SKM-1 (cell line): ENCODE measurements at regions not wholly inside any gene's neighbourhood (a gene's known extent, or its start where the extent isn't known, plus 50 kb on each side); places are given as distances from the start of the nearest gene placed in this dataset.

Experiments
- DNase-seq: peaks from one replicate; lab custom pipeline; 2025; ENCODE audit not compliant: unreplicated experiment; lab: John Stamatoyannopoulos, UW

DNA sequence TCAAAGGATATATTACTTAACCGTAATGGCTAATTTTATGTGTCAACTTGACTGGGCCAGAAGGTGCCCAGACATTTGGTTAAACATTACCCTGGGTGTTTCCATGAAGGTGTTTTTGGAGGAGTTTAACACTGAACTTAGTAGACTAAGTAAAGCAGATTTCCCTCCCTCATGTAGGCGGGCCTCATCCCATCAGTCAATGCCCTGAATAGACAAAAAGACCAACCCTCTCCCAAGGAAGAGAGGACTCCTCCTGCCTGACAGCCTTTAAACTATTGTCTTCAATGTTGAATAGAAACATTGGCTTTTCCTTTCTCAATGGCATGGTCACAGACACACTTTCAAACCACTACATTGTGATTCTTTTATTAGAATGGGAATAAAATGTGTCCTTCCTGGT, 121.9 kb downstream of the SETD4 start:
- no peak for DNase-seq

DNA sequence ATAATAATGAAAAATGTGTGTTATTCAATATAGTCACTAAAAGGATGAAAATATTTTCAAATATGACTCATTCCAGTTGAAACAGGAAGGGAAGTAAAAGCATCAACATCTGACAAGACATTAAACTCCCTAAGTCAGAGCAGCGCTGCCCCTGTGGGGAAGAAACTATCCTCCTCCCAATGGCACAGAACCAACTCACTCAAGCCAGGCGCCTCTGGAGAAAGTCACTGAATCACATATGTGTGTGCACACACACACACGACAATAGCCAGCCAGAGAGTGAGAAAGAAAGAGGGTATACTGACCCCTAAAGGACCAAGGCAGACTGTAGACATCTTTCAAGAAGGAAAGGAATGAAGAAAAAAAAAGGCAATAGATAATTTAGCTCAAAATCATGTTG, 126.9 kb downstream of the SETD4 start:
- peak; percentile 34 for DNase-seq

DNA sequence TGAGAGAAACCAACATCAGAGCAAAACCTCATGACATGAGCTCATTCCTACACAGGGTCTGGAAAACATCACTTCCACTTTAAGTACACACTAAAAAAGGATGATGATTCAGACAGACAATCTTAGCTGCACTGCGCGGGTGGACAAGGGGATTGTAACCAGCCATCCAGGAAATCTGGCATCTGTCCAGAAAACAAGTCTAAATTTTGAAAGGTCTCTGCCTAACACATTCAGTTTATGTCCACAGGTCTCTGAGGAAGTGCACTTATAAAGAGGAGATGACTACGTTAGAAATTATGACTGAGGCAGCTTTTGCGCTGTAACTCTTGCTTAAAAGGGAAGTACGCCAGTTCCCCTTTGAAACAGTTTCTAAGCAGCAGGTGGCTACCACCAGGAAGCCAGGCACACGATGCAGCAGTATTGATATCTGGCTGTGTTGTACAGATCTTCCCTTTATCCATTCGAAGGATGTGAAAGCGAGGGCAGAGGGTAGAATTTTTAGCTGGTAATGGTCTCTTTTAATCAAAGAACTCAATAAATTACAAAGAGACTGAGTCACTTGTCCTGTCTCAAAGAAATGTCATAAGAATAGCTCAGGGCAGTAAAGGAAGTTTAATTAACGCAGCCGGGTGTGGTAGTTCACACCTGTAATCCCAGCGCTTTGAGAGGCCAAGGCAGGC, 128.0 kb downstream of the SETD4 start:
- peak; percentile 98 for DNase-seq

DNA sequence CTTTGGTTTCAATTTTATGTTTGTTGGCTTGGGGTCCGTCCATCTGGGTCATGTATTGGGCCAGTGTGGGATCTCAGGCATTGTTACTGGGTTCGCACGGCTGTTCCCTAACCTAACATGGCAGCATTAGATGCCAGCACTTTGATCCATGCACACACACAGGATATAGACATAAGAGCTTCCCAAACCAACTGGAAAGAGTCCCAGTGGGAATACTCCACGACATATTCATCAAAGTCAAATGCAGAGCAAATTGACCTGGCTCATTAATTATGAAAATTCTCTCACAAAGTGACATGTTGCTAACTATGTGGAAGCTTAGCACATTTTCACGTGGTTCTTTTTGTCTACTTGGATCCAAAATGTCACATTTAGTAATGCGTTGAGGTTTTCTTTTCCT, 130.4 kb downstream of the SETD4 start:
- no peak for DNase-seq

DNA sequence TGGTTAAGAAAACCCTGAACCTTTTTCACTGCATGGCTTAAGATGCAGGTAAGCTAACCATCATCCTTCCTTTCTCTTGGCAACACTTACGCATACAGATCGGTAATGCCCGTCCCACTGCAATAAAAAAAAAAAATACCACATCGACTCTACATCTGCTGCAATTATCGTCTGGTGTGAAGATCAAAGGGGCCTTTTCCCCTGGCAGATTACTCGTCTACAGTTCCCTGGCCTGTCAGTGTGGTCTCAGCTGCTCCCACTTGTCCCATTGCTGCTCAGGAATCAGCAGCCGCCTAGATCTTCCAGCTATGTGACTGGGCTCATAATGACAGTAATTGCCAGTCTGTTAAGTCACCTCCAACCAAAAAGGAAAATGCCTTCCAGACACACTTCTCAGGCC, 133.1 kb downstream of the SETD4 start:
- DNase-seq = no peak

DNA sequence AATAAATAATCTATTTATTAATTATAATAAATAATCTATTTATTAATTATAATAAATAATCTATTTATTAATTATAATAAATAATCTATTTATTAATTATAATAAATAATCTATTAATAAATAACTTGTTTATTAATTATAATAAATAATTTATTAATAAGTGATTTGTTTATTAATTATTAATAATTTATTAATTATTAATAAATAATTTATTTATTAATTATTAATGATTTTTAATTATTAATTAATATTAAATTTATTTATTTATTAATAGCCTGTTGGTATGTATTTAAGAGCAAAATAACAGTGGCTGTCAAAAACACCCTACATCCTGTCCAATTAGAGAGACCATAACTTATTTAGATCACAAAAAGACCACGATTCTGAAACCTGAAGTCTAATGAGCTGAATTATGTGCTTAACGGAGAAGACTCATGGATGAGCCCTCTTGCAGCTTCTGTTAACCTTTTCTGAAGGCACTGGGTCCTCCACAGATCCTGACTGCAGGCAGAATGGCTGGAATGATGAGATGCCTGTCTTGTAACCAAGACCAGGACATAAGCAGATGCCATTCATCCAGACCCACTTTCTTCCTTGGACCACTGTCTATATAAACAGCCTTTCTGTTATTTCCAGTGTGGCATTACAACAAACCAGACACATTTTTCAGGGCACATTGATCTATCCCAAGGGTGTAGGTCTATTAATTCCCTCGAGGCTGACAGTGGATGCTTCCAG, 134.2 kb downstream of the SETD4 start:
- DNase-seq = no peak

DNA sequence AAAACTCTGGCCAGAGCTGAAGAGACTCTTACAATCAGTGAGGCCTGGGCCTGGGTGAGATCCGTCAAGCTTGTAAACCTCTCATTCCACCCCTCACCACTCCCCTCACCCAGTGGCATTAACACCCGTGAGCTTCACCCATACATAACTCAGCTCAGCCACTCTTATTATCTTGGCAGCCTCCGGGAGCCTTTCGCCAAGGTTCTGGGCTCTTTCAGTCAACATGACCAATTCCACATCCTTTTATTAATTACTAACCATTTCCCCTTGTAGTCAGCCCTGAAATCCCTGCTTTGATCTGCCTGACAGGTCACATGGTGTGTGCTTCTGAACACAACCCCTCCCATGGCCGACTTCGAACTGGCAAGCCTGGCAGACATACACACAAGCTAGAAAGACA, 134.8 kb downstream of the SETD4 start:
- no peak for DNase-seq

DNA sequence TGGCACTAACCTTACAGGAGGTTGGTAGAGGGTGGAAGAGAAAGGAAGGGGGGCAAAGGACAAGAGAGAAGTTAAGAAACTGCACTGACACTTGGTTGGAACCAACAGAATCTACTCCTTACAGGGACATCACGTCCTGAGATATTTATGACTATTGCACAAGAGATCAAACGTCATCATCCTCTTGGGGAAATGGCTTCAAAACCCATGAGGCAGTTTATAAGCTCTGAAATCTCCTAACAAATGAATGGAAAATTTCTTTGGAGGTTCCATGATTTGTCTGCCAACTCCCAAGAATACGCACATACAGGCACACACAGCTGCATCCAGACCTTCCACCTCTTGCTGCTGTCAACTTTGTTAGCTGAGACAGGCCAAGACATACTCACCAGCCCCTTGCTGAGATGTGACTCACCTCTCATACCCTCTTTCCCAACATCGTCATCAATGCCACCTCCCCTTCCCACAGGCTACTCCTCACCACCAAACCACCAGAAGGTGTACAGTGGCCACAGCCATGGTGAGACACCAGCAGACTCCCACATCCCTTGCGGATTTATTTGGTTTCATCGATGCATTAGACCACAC, 135.5 kb downstream of the SETD4 start:
- no peak for DNase-seq

DNA sequence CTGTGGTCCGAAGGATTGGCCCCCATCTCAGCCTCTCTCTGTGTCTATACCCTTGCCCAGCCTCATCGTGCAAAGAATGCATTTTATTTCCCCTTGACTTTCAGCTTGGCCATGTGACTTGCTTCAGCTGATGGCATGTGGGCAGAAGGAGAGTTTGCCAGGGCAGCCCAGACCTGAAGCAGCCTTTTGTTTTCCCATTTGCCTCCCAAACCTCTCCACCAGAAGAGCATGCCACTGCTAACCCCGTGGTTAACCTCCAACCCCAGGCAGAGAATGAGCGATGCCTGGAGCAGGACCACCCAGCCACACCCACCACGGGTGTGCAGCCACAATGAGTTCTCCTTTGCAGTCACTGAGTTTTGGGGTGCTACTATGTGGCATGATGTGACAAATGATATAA, 136.4 kb downstream of the SETD4 start:
- no peak for DNase-seq

DNA sequence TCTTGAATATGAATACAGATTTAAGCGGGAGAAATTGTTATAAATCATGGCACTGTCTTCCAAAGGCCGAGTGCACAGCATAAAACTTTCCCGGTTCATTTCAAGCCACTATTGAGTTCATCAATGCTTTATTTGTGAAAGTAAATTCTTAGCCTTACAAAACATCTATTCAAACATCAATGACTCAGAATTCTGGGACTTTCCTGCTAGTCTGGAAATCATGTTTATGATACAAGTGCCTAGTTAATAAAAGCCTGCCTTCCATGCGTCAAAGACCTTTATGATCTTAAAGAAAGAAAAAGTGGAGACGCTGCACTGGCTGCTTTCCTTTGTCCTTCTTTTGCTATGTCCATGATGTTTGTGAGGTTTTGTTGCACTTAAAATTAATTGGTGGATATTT, 137.7 kb downstream of the SETD4 start:
- no peak for DNase-seq

DNA sequence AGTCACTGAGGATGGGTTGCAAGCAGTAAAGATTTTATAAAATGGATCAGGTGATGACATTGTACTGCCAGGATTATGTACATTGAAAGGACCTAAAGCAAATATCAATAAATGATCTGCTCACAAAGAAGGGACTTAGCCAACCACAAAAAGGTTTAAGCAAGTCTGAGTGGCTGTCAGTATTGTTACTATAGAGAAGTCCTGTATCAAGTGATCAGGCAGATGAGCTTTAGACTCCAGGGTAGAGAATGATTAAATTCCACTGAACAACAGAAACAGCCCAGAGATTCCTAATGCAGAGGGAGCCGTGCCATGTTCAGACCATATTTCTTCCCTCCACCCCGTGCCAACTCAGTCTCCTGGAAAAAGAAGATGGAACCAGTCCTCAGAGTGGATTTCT, 138.9 kb downstream of the SETD4 start:
- DNase-seq = no peak

DNA sequence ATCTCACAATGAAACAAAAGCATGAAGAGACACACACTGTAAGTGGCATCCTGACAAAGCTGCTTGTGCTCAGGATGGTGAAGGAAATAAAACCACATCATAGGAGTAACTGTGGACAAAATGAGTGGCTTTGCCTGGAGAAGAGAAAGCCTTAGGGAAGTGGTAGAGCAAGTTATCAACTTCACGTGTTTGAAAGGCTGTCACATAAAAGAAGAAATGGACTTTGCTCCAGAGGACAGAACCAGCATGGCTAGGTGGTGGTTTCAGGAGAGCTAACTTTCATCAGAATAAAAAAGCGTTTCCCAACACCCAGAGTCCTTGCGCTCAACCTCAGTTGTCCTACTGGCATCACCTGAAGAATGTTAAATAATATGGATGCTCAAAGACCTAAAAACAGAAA, 139.9 kb downstream of the SETD4 start:
- no peak for DNase-seq

DNA sequence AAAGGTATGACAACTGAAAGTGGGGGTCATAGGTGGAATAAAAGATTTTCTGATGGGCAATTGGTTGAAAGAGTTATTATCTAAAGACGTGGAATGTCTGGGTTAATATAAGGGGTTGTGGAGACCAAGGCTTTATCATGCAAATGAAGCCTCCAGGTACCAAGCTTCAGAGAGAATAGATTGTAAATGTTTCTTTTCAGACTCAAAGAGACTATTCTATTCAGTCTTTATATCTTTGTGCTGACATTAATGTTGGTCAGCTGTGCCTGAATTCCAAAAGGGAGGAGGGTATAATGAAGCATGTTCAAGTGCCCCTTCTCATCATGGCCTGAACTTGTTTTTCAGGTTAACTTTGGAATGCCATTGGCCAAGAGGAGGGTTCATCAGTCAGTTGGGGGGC, 145.3 kb downstream of the SETD4 start:
- DNase-seq = no peak

DNA sequence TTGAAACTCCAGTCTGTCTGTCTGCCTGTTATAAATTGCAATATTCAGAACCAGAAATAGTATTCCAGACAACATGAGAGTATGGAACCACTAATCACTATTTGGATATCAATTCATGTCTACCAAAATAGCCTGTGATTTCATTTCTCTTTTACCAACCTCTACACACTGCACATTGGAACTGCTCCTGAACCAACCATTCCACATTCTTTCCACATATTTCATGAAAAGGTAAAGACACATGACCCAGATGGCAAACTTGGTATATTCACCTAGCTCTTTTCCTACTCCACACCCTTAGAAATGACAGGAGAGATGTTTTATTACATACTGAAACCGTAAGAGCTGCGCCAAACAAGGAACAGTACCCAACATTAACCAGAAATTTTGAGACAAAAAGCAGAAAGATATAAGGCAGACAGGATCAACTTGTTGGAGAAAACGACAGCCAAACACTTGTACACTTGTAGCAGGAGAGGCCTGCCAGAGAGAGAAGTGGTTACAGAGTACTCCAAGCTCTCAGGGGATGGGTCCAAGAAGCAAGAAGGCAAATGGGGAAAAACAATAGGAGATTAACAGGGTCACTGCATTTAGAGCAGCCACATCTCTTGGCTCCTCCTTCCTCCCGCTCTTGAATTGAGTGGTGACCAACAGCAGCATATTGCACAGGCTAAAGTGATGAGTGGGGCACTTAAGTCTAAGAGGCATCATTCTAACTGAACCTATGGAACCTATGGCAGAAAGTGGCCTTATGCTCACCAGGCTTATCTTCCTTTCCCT, 148.7 kb downstream of the SETD4 start:
- DNase-seq = no peak

DNA sequence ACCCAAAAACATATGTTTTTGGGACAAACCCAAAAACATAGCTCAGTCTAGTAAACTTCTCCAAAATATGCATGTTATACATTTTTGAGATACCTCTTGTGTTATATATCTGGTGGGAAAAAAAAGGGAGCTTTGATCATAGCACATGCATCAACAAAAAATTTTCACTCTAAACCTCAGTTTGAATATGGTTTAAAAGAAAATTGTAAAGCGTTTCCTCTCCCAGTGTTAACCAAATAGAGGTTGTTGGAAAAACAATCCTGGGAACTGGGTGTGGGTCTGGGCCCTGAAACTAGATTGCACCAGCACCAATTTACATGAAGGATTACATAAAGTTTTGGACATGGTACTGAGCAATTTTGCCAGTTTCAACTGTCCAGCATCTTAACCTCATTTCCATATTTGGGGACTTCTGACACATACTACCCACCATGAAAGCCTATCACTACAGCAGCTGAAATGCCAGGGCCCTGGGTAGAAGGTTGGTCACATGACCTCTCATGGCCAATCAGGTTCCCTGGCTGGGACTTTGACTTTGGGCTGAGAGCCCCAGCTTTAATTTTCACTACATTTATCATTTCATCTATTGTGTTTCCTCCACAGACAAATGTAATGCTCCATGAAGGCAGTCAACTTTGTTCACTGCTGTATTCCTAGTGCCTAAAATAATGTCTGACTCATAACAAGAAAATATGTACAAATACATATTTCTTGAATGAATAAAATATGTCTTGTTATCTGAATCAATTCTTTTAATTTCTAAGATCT, 150.7 kb downstream of the SETD4 start:
- no peak for DNase-seq

DNA sequence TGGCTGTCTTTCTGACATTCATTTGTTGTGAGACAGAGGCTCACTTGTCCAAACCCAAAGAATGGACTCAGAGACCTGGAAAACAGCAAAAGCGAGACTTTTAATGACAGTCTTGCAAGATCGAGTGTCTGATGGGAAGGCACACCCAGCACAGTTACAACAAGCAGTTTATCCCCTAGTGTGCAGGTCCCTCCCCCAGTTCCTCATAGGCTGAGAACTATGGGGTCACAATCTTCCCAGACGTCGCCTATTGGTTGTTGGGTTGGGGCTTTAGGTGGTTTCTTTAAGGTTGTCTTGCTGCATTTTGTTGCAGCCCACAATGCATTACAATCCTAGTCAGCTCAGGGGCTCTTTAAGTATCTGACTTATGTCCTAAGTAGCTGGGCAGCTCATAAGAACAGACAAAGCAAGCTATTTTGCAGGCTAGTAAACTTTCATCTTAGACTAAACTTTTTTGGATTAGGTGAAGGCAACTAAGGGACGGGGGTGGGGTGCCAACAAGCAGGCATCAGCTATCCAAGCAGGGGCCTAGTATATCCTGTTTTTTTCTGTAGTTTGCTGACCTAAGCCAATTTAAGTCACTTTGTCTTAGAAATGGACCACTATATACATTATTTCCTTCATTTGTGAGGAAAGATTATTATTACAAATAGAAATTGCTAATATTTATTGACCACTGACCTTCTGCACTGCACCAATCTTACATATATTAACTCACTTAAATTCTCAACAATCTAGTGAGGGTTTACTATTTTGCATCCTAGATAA, 151.8 kb downstream of the SETD4 start:
- DNase-seq = no peak

DNA sequence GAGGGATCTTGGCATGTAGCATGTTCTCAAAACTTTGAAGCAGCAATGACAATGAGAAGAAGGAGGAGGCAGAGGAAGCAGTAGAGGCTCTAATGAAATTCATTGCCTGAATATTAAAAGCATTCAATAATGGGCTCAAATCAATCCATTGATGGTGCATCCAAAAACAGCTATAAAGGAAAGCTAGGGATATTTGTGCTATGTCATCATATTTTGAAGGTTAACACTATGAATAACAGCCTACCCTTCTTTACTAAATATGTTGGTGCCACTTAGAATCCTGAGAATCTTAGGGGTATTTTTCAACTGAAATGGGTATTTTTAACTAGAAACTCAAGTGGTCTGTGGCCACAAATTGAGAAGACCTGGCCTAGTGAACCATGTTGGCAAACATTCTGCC, 153.7 kb downstream of the SETD4 start:
- DNase-seq = no peak

DNA sequence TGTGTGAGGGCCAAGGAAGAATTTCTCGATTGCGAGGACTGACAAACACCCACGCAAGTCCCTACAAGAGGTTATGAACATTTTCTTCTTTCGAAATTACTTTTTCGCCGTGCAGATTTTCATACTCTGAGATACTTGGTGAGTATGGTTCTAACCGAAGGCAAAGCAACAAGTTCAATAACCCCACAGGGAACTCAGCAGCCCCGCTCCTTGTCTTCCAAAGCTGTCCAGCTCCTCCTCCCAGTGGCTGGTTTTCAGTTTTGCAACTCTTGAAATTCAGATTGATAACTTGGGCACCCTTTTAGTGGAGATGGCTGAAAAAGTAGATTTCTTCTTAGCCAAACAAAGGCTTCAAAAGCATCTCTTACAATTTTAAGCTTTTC, 154.4 kb downstream of the SETD4 start:
- no peak for DNase-seq

DNA sequence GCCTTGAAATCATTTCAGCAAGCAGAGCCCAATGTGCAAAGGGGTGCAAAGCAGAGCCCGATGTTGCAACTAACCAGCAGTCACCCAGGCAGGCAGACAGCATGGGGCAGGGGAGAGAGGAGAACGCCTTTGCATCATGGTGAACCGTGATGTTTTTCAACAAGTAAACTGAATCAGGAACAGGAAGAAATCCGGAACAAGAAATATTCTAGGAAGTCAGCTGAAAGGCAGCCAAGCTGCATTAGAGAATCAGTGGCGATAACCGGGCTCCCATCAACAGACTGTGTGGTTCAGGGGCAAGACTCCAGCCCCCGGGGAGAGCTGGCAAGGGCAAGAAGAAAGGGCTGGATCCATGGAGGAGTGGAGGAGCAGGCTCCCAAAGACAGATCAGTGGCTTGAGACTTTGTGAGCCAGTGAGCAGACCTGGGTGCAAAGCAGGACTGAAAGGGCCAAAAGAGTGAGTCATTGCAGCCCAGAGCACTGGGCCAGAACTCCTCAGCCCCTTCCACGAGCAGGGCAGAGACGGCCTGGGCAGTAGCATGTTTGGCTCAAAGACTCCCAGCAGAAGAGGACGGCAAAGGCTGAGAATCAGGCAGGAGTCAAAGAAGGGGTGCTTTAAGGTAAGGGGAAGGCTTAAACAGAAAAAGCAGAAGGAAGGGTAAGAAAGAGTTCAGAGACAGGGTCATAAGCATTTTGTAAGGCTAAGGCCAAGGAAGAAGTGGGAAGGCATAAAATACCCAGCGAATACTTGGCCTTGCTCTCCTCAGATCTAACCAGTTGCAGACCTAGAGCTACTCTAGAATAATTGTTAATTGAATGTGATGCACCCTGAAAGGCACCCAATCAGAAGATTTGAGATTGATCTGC, 155.0 kb downstream of the SETD4 start:
- peak; percentile 66 for DNase-seq
